Naive thymus-derived CD4-positive, alpha-beta T cell (primary cell): ENCODE measurements at regions not wholly inside any gene's neighbourhood (a gene's known extent, or its start where the extent isn't known, plus 50 kb on each side); places are given as distances from the start of the nearest gene placed in this dataset.

Experiments
- ATAC-seq: fragments of 150-1000 bp; cut with Tn5 transposase; 2 replicates; pipeline ENCODE4 v1.10.0; 2021; ENCODE audit warnings: mild to moderate bottlenecking, moderate library complexity
- CTCF ChIA-PET: fragments of 350-600 bp; sonication (Branson Sonifier 250); formaldehyde crosslinking; loops from one replicate; lab custom pipeline; 2021; ENCODE audit warnings: antibody characterized with exemption; lab: Charles Lee
- POLR2A ChIA-PET: fragments of 350-600 bp; sonication (Branson Sonifier 250); formaldehyde crosslinking; loops from one replicate; lab custom pipeline; 2021; ENCODE audit warnings: antibody characterized with exemption, inconsistent platforms; lab: Charles Lee
- DNase-seq, 9 donors: peaks; one replicate each; pipeline versions ENCODE4 v3.0.0 to v3.0.0-alpha.2; 2020 to 2022; ENCODE audit warnings: mixed read lengths in 1 of 9
- H3K27ac ChIP-seq: one replicate; pipeline ENCODE4 v1.7.0; 2013; ENCODE audit warnings: mild to moderate bottlenecking, low read depth, low read length, moderate library complexity
- H3K27me3 ChIP-seq, 2 donors: one replicate each; pipeline ENCODE4 v1.7.0; 2013; ENCODE audit warnings: low read length in 2 of 2, mild to moderate bottlenecking in 2 of 2, moderate library complexity in 2 of 2; ENCODE audit not compliant: control insufficient read depth in 2 of 2, insufficient read depth in 2 of 2
- H3K36me3 ChIP-seq, 3 experiments: 1 replicate in 2 of 3; 2 replicates in 1 of 3; pipeline ENCODE4 v1.7.0; 2013; ENCODE audit warnings: low read length in 3 of 3, mild to moderate bottlenecking in 3 of 3, moderate library complexity in 1 of 3; ENCODE audit not compliant: insufficient read depth in 3 of 3, control insufficient read depth in 2 of 3
- H3K4me1 ChIP-seq, 2 donors: one replicate each; pipeline ENCODE4 v1.7.0; 2013; ENCODE audit warnings: low read length in 2 of 2, mild to moderate bottlenecking in 2 of 2, moderate library complexity in 1 of 2; ENCODE audit not compliant: control insufficient read depth in 2 of 2, insufficient read depth in 2 of 2
- H3K4me3 ChIP-seq: 2 replicates; pipeline ENCODE4 v1.7.0; 2013; ENCODE audit warnings: mild to moderate bottlenecking, low read length
- H3K9me3 ChIP-seq, 3 experiments: 1 replicate in 2 of 3; 2 replicates in 1 of 3; pipeline ENCODE4 v1.7.0; 2013; ENCODE audit warnings: low read length in 3 of 3; ENCODE audit not compliant: control insufficient read depth in 2 of 3
- H3K27ac Mint-ChIP-seq, 9 donors: one replicate each; pipeline ENCODE4 v1.8.0; 2020 to 2022; ENCODE audit warnings: mixed read lengths in 9 of 9, mild to moderate bottlenecking in 8 of 9, moderate library complexity in 5 of 9, inconsistent platforms in 2 of 9
- H3K27me3 Mint-ChIP-seq, 5 donors: one replicate each; pipeline ENCODE4 v1.8.0; 2021 to 2022; ENCODE audit warnings: mixed read lengths in 5 of 5, mild to moderate bottlenecking in 1 of 5
- H3K36me3 Mint-ChIP-seq, 5 donors: one replicate each; pipeline ENCODE4 v1.8.0; 2020 to 2022; ENCODE audit warnings: mixed read lengths in 5 of 5, mild to moderate bottlenecking in 3 of 5, inconsistent platforms in 1 of 5
- H3K4me1 Mint-ChIP-seq, 7 donors: one replicate each; pipeline ENCODE4 v1.8.0; 2020 to 2022; ENCODE audit warnings: mixed read lengths in 7 of 7, mild to moderate bottlenecking in 3 of 7, inconsistent platforms in 1 of 7
- H3K4me3 Mint-ChIP-seq, 10 donors: one replicate each; pipeline ENCODE4 v1.8.0; 2020 to 2022; ENCODE audit warnings: mild to moderate bottlenecking in 10 of 10, mixed read lengths in 10 of 10, moderate library complexity in 6 of 10, inconsistent platforms in 2 of 10
- H3K9me3 Mint-ChIP-seq, 11 donors: one replicate each; pipeline ENCODE4 v1.8.0; 2020 to 2022; ENCODE audit warnings: mixed read lengths in 11 of 11, mild to moderate bottlenecking in 4 of 11, inconsistent platforms in 1 of 11, moderate library complexity in 1 of 11
- intact Hi-C, 2 donors: fragments of 100-400 bp; cut with micrococcal nuclease; formaldehyde crosslinking; loops; one replicate each; pipeline ENCODE4 v1.15.1; 2023

GRCh38 chr4:134753390-134753789 lies 551.8 kb upstream of the PABPC4L start:
- no peaks in the 10 kb centered on the region for H3K4me1 Mint-ChIP-seq
- intact Hi-C loops = no loop called here
- H3K27me3 Mint-ChIP-seq = no peaks in the 10 kb centered on the region
- H3K27me3 ChIP-seq = no peaks in the 10 kb centered on the region
- H3K4me1 ChIP-seq = no peaks in the 10 kb centered on the region
- H3K9me3 ChIP-seq = no peaks in the 10 kb centered on the region
- no peak overlapping the region for H3K27ac ChIP-seq
- no peak for DNase-seq
- no peaks in the 10 kb centered on the region for H3K36me3 ChIP-seq
- no peak overlapping the region for H3K27ac Mint-ChIP-seq
- ChIA-PET POLR2A (no interaction called here), CTCF (no interaction called here)
- H3K4me3 Mint-ChIP-seq = no peak overlapping the region
- peaks cover 0 to 7% (median 0%) of the 10 kb centered on the region in 11 donors for H3K9me3 Mint-ChIP-seq
- H3K4me3 ChIP-seq = no peak overlapping the region
- no peak for ATAC-seq
- no peaks in the 10 kb centered on the region for H3K36me3 Mint-ChIP-seq

- no peak overlapping the region for H3K4me3 ChIP-seq
- ChIA-PET CTCF (no interaction called here), POLR2A (no interaction called here)
- H3K9me3 ChIP-seq = no peaks in the 10 kb centered on the region
- intact Hi-C loops = no loop called here
- H3K4me1 Mint-ChIP-seq = no peaks in the 10 kb centered on the region
- H3K27ac ChIP-seq = no peak overlapping the region
- no peak overlapping the region for H3K27ac Mint-ChIP-seq
- peaks cover 0 to 16% (median 8%) of the 10 kb centered on the region in 11 donors for H3K9me3 Mint-ChIP-seq
- DNase-seq = no peak
- no peaks in the 10 kb centered on the region for H3K36me3 ChIP-seq
- H3K27me3 ChIP-seq = no peaks in the 10 kb centered on the region
- peaks cover 0 to 3% (median 0%) of the 10 kb centered on the region in 5 donors for H3K36me3 Mint-ChIP-seq
- H3K27me3 Mint-ChIP-seq = no peaks in the 10 kb centered on the region
- ATAC-seq = no peak
- H3K4me1 ChIP-seq = no peaks in the 10 kb centered on the region
- no peak overlapping the region for H3K4me3 Mint-ChIP-seq
Measured at GRCh38 chr4:134747108-134747805, 545.7 kb upstream of the PABPC4L start.

GRCh38 chr4:134740290-134740689 lies 538.7 kb upstream of the PABPC4L start:
- intact Hi-C loops = no loop called here
- H3K27me3 ChIP-seq = no peaks in the 10 kb centered on the region
- Mint-ChIP-seq H3K27ac (no peak overlapping the region), H3K36me3 (peaks cover 0 to 3% (median 0%) of the 10 kb centered on the region in 5 donors), H3K9me3 (peaks cover 0 to 30% (median 7%) of the 10 kb centered on the region in 11 donors), H3K4me3 (no peak overlapping the region), H3K4me1 (no peaks in the 10 kb centered on the region), H3K27me3 (no peaks in the 10 kb centered on the region)
- CTCF ChIA-PET = interaction anchor here (0.6 kb wide), 1 partner anchor 1171 kb away, joined by 4 read pairs; no protein-coding TSS in a partner anchor
- no peaks in the 10 kb centered on the region for H3K4me1 ChIP-seq
- H3K9me3 ChIP-seq = no peaks in the 10 kb centered on the region
- ATAC-seq = no peak
- no peak overlapping the region for H3K4me3 ChIP-seq
- no peak overlapping the region for H3K27ac ChIP-seq
- DNase-seq = no peak
- no peaks in the 10 kb centered on the region for H3K36me3 ChIP-seq
- POLR2A ChIA-PET = no interaction called here

- Mint-ChIP-seq H3K9me3 (peaks cover 0 to 23% (median 4%) of the 10 kb centered on the region in 11 donors), H3K36me3 (no peaks in the 10 kb centered on the region)
- CTCF ChIA-PET = no interaction called here
Measured at GRCh38 chr4:134735901-134736300, 534.3 kb upstream of the PABPC4L start.

GRCh38 chr4:134727696-134728095 lies 526.1 kb upstream of the PABPC4L start:
- no peak overlapping the region for H3K4me3 ChIP-seq
- Mint-ChIP-seq H3K36me3 (no peaks in the 10 kb centered on the region), H3K27me3 (no peaks in the 10 kb centered on the region), H3K27ac (no peak overlapping the region), H3K9me3 (peaks cover 0 to 11% (median 3%) of the 10 kb centered on the region in 11 donors), H3K4me3 (no peak overlapping the region), H3K4me1 (no peaks in the 10 kb centered on the region)
- ChIA-PET POLR2A (no interaction called here), CTCF (no interaction called here)
- no peak overlapping the region for H3K27ac ChIP-seq
- H3K36me3 ChIP-seq = no peaks in the 10 kb centered on the region
- no peaks in the 10 kb centered on the region for H3K9me3 ChIP-seq
- no peaks in the 10 kb centered on the region for H3K27me3 ChIP-seq
- ATAC-seq (no peak), DNase-seq (no peak)
- no peaks in the 10 kb centered on the region for H3K4me1 ChIP-seq
- intact Hi-C loops = no loop called here

More at GRCh38 chr4:134735901-134736300, 534.3 kb upstream of the PABPC4L start:
- Histone ChIP-seq H3K9me3 (no peaks in the 10 kb centered on the region), H3K36me3 (no peaks in the 10 kb centered on the region), H3K4me1 (no peaks in the 10 kb centered on the region), H3K27ac (no peak overlapping the region), H3K27me3 (no peaks in the 10 kb centered on the region), H3K4me3 (no peak overlapping the region)
- Mint-ChIP-seq H3K27ac (no peak overlapping the region), H3K4me1 (no peaks in the 10 kb centered on the region), H3K27me3 (no peaks in the 10 kb centered on the region), H3K4me3 (no peak overlapping the region)
- DNase-seq (no peak), ATAC-seq (no peak)
- POLR2A ChIA-PET = no interaction called here
- intact Hi-C loops = no loop called here

- H3K27ac Mint-ChIP-seq = no peak overlapping the region
- no peaks in the 10 kb centered on the region for H3K36me3 Mint-ChIP-seq
- ChIA-PET CTCF (no interaction called here), POLR2A (no interaction called here)
- peaks cover 0 to 11% (median 2%) of the 10 kb centered on the region in 11 donors for H3K9me3 Mint-ChIP-seq
- H3K4me3 Mint-ChIP-seq = no peak overlapping the region
- no peak for DNase-seq
- Histone ChIP-seq H3K9me3 (no peaks in the 10 kb centered on the region), H3K4me3 (no peak overlapping the region), H3K4me1 (no peaks in the 10 kb centered on the region), H3K27ac (no peak overlapping the region), H3K27me3 (no peaks in the 10 kb centered on the region), H3K36me3 (no peaks in the 10 kb centered on the region)
- H3K27me3 Mint-ChIP-seq = no peaks in the 10 kb centered on the region
- intact Hi-C loops = no loop called here
- H3K4me1 Mint-ChIP-seq = no peaks in the 10 kb centered on the region
- ATAC-seq = no peak
Measured at GRCh38 chr4:134722306-134722705, 520.7 kb upstream of the PABPC4L start.

- Mint-ChIP-seq H3K9me3 (peaks cover 0 to 11% (median 4%) of the 10 kb centered on the region in 11 donors), H3K4me1 (no peaks in the 10 kb centered on the region), H3K4me3 (no peak overlapping the region), H3K36me3 (no peaks in the 10 kb centered on the region), H3K27ac (no peak overlapping the region), H3K27me3 (no peaks in the 10 kb centered on the region)
- no peak for ATAC-seq
- no peaks in the 10 kb centered on the region for H3K9me3 ChIP-seq
- DNase-seq = no peak
- no peak overlapping the region for H3K4me3 ChIP-seq
- H3K36me3 ChIP-seq = no peaks in the 10 kb centered on the region
- no peaks in the 10 kb centered on the region for H3K4me1 ChIP-seq
- ChIA-PET CTCF (no interaction called here), POLR2A (no interaction called here)
- no peak overlapping the region for H3K27ac ChIP-seq
- no peaks in the 10 kb centered on the region for H3K27me3 ChIP-seq
- intact Hi-C loops = no loop called here
Measured at GRCh38 chr4:134720030-134720429, 518.4 kb upstream of the PABPC4L start.
